ENCODE measurements at regions not wholly inside any gene's neighbourhood (a gene's known extent, or its start where the extent isn't known, plus 50 kb on each side); places are given as distances from the start of the nearest gene placed in this dataset.

- TF ChIP-seq, protein P1, sequence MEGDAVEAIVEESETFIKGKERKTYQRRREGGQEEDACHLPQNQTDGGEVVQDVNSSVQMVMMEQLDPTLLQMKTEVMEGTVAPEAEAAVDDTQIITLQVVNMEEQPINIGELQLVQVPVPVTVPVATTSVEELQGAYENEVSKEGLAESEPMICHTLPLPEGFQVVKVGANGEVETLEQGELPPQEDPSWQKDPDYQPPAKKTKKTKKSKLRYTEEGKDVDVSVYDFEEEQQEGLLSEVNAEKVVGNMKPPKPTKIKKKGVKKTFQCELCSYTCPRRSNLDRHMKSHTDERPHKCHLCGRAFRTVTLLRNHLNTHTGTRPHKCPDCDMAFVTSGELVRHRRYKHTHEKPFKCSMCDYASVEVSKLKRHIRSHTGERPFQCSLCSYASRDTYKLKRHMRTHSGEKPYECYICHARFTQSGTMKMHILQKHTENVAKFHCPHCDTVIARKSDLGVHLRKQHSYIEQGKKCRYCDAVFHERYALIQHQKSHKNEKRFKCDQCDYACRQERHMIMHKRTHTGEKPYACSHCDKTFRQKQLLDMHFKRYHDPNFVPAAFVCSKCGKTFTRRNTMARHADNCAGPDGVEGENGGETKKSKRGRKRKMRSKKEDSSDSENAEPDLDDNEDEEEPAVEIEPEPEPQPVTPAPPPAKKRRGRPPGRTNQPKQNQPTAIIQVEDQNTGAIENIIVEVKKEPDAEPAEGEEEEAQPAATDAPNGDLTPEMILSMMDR (IDR thresholded peaks at IDR 0.05), result no peak
- TF ChIP-seq POLR2A (IDR thresholded peaks at IDR 0.05), result no peak
Measured at GRCh38 chr4:11484531-11484930, 55.8 kb upstream of the HS3ST1 start.

All from right lobe of liver (tissue), 4 donors.